HCT116 (cell line): ENCODE measurements at regions not wholly inside any gene's neighbourhood (a gene's known extent, or its start where the extent isn't known, plus 50 kb on each side); places are given as distances from the start of the nearest gene placed in this dataset.

Experiments
- CTCF ChIP-seq, 3 experiments: fragments of 200-600 bp in 1 of 3; sonication (generic) in 1 of 3; IDR thresholded peaks in 2 of 3; conservative IDR thresholded peaks in 1 of 3; 2 replicates each; pipeline ENCODE4 v1.5.1; 2012 to 2017; ENCODE audit warnings: low read depth in 2 of 3, low read length in 2 of 3, antibody characterized with exemption in 1 of 3, borderline replicate concordance in 1 of 3, control low read depth in 1 of 3, mild to moderate bottlenecking in 1 of 3, mixed read lengths in 1 of 3, mixed run types in 1 of 3, moderate library complexity in 1 of 3; ENCODE audit not compliant: insufficient read depth in 1 of 3
- EGR1 ChIP-seq: IDR thresholded peaks from 2 replicates; pipeline ENCODE4 v1.6.1; 2012; ENCODE audit warnings: low read depth
- EZH2 ChIP-seq: fragments of 200-600 bp; sonication (generic); IDR thresholded peaks from 2 replicates; pipeline ENCODE4 v1.6.1; 2017; ENCODE audit warnings: antibody characterized with exemption, mixed run types
- RAD21 ChIP-seq: IDR thresholded peaks from 2 replicates; pipeline ENCODE4 v1.6.1; 2012; ENCODE audit warnings: low read depth, mild to moderate bottlenecking

- no peak for TF ChIP-seq CTCF (IDR thresholded peaks at IDR 0.05 in 2 of 3, conservative IDR thresholded peaks at IDR 0.05 in 1 of 3; ENCODE audit: borderline replicate concordance in 1 of 3, insufficient read depth in 1 of 3, low read depth in 2 of 3, low read length in 2 of 3)
- TF ChIP-seq EGR1 = no peak
- no peak for TF ChIP-seq EZH2
- no peak for TF ChIP-seq RAD21
Measured at GRCh38 chr6:44727651-44728630, 340.4 kb downstream of the CDC5L start.
